HEK293 (cell line): ENCODE measurements at regions not wholly inside any gene's neighbourhood (a gene's known extent, or its start where the extent isn't known, plus 50 kb on each side); places are given as distances from the start of the nearest gene placed in this dataset.

Experiments
- CTCF ChIA-PET: fragments of 350-600 bp; formaldehyde crosslinking; extraction: SDS; loops from one replicate; lab custom pipeline; 2021; ENCODE audit warnings: antibody characterized with exemption; lab: Yijun Ruan, JAX
- POLR2A ChIA-PET: fragments of 300-600 bp; formaldehyde crosslinking; extraction: SDS; loops from one replicate; lab custom pipeline; 2020; ENCODE audit warnings: antibody characterized with exemption, inconsistent platforms; lab: Yijun Ruan, JAX
- H3K27ac ChIP-seq: fragments of 200-500 bp; sonication (Bioruptor generic); 2 replicates; pipeline ENCODE4 v1.5.1; 2014; ENCODE audit warnings: low read depth, low read length, control low read depth, inconsistent platforms; ENCODE audit errors: extremely low read depth
- H3K36me3 ChIP-seq, 2 experiments: fragments of 200-500 bp in 1 of 2; sonication (Bioruptor generic) in 1 of 2; 1 replicate in 1 of 2; 2 replicates in 1 of 2; pipeline ENCODE4 v1.5.1; 2014 to 2017; ENCODE audit warnings: inconsistent platforms in 2 of 2, low read length in 2 of 2; ENCODE audit not compliant: control insufficient read depth in 2 of 2, insufficient read depth in 1 of 2
- H3K4me1 ChIP-seq: fragments of 200-500 bp; sonication (Bioruptor generic); 2 replicates; pipeline ENCODE4 v1.5.1; 2014; ENCODE audit warnings: mild to moderate bottlenecking, low read length, inconsistent platforms; ENCODE audit not compliant: control insufficient read depth, insufficient read depth
- H3K4me3 ChIP-seq: 2 replicates; pipeline ENCODE4 v1.5.1; 2011; ENCODE audit warnings: low read depth, mild to moderate bottlenecking, control low read depth, low read length, moderate library complexity
- H3K9me3 ChIP-seq: fragments of 200-500 bp; sonication (Bioruptor generic); 2 replicates; pipeline ENCODE4 v1.5.1; 2014; ENCODE audit warnings: low read depth, low read length, inconsistent platforms; ENCODE audit not compliant: control insufficient read depth, insufficient read depth
- IKZF3 ChIP-seq: fragments of 450-650 bp; IDR thresholded peaks from 2 replicates; pipeline ENCODE4 v1.5.0; 2018; ENCODE audit warnings: missing biosample characterization, mild to moderate bottlenecking, missing genetic modification characterization, moderate library complexity
- KLF7 ChIP-seq: fragments of 450-650 bp; formaldehyde crosslinking; IDR thresholded peaks from 2 replicates; pipeline ENCODE4 v1.5.1; 2016; ENCODE audit warnings: missing biosample characterization, missing genetic modification characterization, borderline replicate concordance
- KLF8 ChIP-seq: fragments of 450-650 bp; formaldehyde crosslinking; IDR thresholded peaks from 2 replicates; pipeline ENCODE4 v1.5.1; 2016; ENCODE audit warnings: missing biosample characterization, missing genetic modification characterization
- MZF1 ChIP-seq: fragments of 450-650 bp; formaldehyde crosslinking; IDR thresholded peaks from 2 replicates; pipeline ENCODE4 v1.5.1; 2017; ENCODE audit warnings: missing biosample characterization, missing genetic modification characterization, borderline replicate concordance
- REPIN1 ChIP-seq: fragments of 450-650 bp; formaldehyde crosslinking; IDR thresholded peaks from 2 replicates; pipeline ENCODE4 v1.5.1; 2017; ENCODE audit warnings: missing biosample characterization, missing genetic modification characterization, low read depth
- SCRT1 ChIP-seq: fragments of 450-650 bp; formaldehyde crosslinking; IDR thresholded peaks from 2 replicates; pipeline ENCODE4 v1.5.1; 2016; ENCODE audit warnings: missing biosample characterization, missing genetic modification characterization, borderline replicate concordance
- ZBTB48 ChIP-seq: fragments of 450-650 bp; formaldehyde crosslinking; IDR thresholded peaks from 2 replicates; pipeline ENCODE4 v1.5.1; 2016; ENCODE audit warnings: missing biosample characterization, missing genetic modification characterization
- ZBTB8A ChIP-seq: fragments of 450-650 bp; formaldehyde crosslinking; IDR thresholded peaks from 2 replicates; pipeline ENCODE4 v1.5.1; 2016; ENCODE audit warnings: missing biosample characterization, missing genetic modification characterization
- ZEB2 ChIP-seq: fragments of 450-650 bp; formaldehyde crosslinking; IDR thresholded peaks from 2 replicates; pipeline ENCODE4 v1.5.1; 2016; ENCODE audit warnings: missing biosample characterization, missing genetic modification characterization
- ZFP37 ChIP-seq: fragments of 450-650 bp; formaldehyde crosslinking; IDR thresholded peaks from 2 replicates; pipeline ENCODE4 v1.5.1; 2016; ENCODE audit warnings: missing biosample characterization, missing genetic modification characterization
- ZNF132 ChIP-seq: fragments of 450-650 bp; formaldehyde crosslinking; IDR thresholded peaks from 2 replicates; pipeline ENCODE4 v1.5.1; 2017; ENCODE audit warnings: missing biosample characterization, missing genetic modification characterization, borderline replicate concordance
- ZNF324 ChIP-seq: fragments of 450-650 bp; formaldehyde crosslinking; IDR thresholded peaks from 2 replicates; pipeline ENCODE4 v1.5.1; 2016; ENCODE audit warnings: missing biosample characterization, missing genetic modification characterization
- ZNF391 ChIP-seq: fragments of 450-650 bp; formaldehyde crosslinking; IDR thresholded peaks from 2 replicates; pipeline ENCODE4 v1.5.1; 2016; ENCODE audit warnings: low read depth, missing biosample characterization, missing genetic modification characterization, borderline replicate concordance
- ZNF473 ChIP-seq: fragments of 450-650 bp; formaldehyde crosslinking; IDR thresholded peaks from 2 replicates; pipeline ENCODE4 v1.5.1; 2017; ENCODE audit warnings: missing biosample characterization, missing genetic modification characterization
- ZNF624 ChIP-seq: fragments of 450-650 bp; formaldehyde crosslinking; IDR thresholded peaks from 2 replicates; pipeline ENCODE4 v1.5.1; 2017; ENCODE audit warnings: missing biosample characterization, missing genetic modification characterization
- ZNF658 ChIP-seq: fragments of 450-650 bp; formaldehyde crosslinking; IDR thresholded peaks from 2 replicates; pipeline ENCODE4; 2016; ENCODE audit warnings: missing biosample characterization, missing genetic modification characterization
- ZNF660 ChIP-seq: fragments of 450-650 bp; IDR thresholded peaks from 2 replicates; pipeline ENCODE4 v1.5.1; 2018; ENCODE audit warnings: missing biosample characterization, mild to moderate bottlenecking, missing genetic modification characterization
- ZNF707 ChIP-seq: fragments of 450-650 bp; formaldehyde crosslinking; IDR thresholded peaks from 2 replicates; pipeline ENCODE4 v1.5.1; 2016; ENCODE audit warnings: missing biosample characterization, missing genetic modification characterization
- ZNF791 ChIP-seq: fragments of 450-650 bp; formaldehyde crosslinking; IDR thresholded peaks from 2 replicates; pipeline ENCODE4 v1.5.1; 2016; ENCODE audit warnings: missing biosample characterization, missing genetic modification characterization
- TF ChIP-seq, protein P1 (sequence below): fragments of 450-650 bp; formaldehyde crosslinking; IDR thresholded peaks from 2 replicates; pipeline ENCODE4 v1.5.1; 2017; ENCODE audit warnings: missing biosample characterization, missing genetic modification characterization
- TF ChIP-seq, protein P2 (sequence below): fragments of 450-650 bp; formaldehyde crosslinking; IDR thresholded peaks from 2 replicates; pipeline ENCODE4 v1.5.1; 2017; ENCODE audit warnings: missing biosample characterization, missing genetic modification characterization
- TF ChIP-seq, protein P3 (sequence below): fragments of 450-650 bp; formaldehyde crosslinking; IDR thresholded peaks from 2 replicates; pipeline ENCODE4 v1.5.1; 2017; ENCODE audit warnings: missing biosample characterization, mild to moderate bottlenecking, missing genetic modification characterization, moderate library complexity
- TF ChIP-seq, protein P4 (sequence below): fragments of 450-650 bp; formaldehyde crosslinking; IDR thresholded peaks from 2 replicates; pipeline ENCODE4 v1.5.1; 2017; ENCODE audit warnings: missing biosample characterization, missing genetic modification characterization
- TF ChIP-seq, protein P5 (sequence below): fragments of 450-650 bp; formaldehyde crosslinking; optimal IDR thresholded peaks from 2 replicates; pipeline ENCODE3; 2016; ENCODE audit warnings: missing biosample characterization, mild to moderate bottlenecking, missing genetic modification characterization
- TF ChIP-seq, protein P6 (sequence below): fragments of 450-650 bp; formaldehyde crosslinking; IDR thresholded peaks from 2 replicates; pipeline ENCODE4 v1.5.1; 2016; ENCODE audit warnings: missing biosample characterization, missing genetic modification characterization
- TF ChIP-seq, protein P7 (sequence below): fragments of 450-650 bp; formaldehyde crosslinking; IDR thresholded peaks from 2 replicates; pipeline ENCODE4 v1.5.1; 2016; ENCODE audit warnings: missing biosample characterization, missing genetic modification characterization, borderline replicate concordance

DNA sequence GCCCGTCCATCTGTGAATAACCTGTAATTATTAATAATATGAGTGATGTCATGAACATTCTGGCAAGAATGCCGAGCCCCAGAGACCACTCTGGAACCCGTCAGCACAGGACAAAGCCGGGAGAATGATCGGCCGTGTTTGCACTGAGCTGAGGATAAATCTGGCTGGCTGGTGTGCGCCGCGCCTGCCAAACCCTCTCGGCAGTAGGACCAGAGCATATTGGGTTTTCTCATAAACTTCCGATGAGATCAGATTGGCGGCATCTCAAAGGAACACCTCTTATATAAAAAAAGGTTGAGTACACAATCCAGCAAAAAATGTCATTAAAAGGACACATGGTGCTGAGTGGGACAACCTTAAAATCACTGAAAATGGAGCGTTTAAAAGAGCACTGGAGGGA, 296.0 kb upstream of the MKI67 start (continued):
- TF ChIP-seq ZBTB8A (no peak), ZNF658 (tag by site-specific recombination) (no peak), ZNF391 (tag by site-specific recombination) (no peak), ZNF473 (no peak), ZBTB48 (tag by site-specific recombination) (no peak), ZNF660 (tag by site-specific recombination) (no peak), IKZF3 (tag by site-specific recombination) (no peak), ZEB2 (no peak), ZNF324 (tag by site-specific recombination) (no peak), ZNF707 (no peak), MZF1 (no peak), REPIN1 (no peak), SCRT1 (tag by site-specific recombination) (no peak)
- TF ChIP-seq, protein P1, sequence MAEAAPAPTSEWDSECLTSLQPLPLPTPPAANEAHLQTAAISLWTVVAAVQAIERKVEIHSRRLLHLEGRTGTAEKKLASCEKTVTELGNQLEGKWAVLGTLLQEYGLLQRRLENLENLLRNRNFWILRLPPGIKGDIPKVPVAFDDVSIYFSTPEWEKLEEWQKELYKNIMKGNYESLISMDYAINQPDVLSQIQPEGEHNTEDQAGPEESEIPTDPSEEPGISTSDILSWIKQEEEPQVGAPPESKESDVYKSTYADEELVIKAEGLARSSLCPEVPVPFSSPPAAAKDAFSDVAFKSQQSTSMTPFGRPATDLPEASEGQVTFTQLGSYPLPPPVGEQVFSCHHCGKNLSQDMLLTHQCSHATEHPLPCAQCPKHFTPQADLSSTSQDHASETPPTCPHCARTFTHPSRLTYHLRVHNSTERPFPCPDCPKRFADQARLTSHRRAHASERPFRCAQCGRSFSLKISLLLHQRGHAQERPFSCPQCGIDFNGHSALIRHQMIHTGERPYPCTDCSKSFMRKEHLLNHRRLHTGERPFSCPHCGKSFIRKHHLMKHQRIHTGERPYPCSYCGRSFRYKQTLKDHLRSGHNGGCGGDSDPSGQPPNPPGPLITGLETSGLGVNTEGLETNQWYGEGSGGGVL, result no peak
- TF ChIP-seq, protein P2, sequence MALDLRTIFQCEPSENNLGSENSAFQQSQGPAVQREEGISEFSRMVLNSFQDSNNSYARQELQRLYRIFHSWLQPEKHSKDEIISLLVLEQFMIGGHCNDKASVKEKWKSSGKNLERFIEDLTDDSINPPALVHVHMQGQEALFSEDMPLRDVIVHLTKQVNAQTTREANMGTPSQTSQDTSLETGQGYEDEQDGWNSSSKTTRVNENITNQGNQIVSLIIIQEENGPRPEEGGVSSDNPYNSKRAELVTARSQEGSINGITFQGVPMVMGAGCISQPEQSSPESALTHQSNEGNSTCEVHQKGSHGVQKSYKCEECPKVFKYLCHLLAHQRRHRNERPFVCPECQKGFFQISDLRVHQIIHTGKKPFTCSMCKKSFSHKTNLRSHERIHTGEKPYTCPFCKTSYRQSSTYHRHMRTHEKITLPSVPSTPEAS (tag by site-specific recombination), result no peak
- TF ChIP-seq, all 188 proteins: peak for 0

DNA sequence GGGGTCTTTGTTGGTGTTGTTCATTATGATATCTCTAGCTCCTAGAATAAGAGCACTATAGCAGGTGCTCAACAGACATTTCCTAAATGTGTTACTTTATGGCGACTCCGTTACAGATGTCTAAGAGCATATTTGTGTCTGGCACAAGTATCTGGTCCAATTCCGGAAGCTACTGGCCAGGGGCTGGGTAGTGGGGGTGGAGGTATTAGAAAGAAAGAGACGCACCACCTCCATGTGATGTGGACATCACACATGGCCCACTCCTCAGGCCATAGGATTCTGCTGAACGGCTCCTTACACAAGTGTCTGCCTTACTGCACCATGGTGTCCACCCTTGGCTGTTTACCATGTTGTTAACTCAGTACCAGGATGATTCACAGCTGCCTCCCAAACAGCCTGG, 296.8 kb upstream of the MKI67 start:
- Histone ChIP-seq H3K27ac (no peak overlapping the region), H3K4me3 (no peak overlapping the region), H3K4me1 (no peaks in the 10 kb centered on the region), H3K9me3 (no peaks in the 10 kb centered on the region), H3K36me3 (no peaks in the 10 kb centered on the region)
- POLR2A ChIA-PET, result no interaction called here
- CTCF ChIA-PET, result no interaction called here
- no peak for TF ChIP-seq ZNF791 (tag by site-specific recombination)
- TF ChIP-seq ZNF132 (tag by site-specific recombination), result no peak
- TF ChIP-seq, protein P3, sequence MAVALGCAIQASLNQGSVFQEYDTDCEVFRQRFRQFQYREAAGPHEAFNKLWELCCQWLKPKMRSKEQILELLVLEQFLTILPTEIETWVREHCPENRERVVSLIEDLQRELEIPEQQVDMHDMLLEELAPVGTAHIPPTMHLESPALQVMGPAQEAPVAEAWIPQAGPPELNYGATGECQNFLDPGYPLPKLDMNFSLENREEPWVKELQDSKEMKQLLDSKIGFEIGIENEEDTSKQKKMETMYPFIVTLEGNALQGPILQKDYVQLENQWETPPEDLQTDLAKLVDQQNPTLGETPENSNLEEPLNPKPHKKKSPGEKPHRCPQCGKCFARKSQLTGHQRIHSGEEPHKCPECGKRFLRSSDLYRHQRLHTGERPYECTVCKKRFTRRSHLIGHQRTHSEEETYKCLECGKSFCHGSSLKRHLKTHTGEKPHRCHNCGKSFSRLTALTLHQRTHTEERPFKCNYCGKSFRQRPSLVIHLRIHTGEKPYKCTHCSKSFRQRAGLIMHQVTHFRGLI, result no peak
- no peak for TF ChIP-seq ZFP37 (tag by site-specific recombination)
- no peak for TF ChIP-seq KLF8 (tag by site-specific recombination)
- TF ChIP-seq, protein P4, sequence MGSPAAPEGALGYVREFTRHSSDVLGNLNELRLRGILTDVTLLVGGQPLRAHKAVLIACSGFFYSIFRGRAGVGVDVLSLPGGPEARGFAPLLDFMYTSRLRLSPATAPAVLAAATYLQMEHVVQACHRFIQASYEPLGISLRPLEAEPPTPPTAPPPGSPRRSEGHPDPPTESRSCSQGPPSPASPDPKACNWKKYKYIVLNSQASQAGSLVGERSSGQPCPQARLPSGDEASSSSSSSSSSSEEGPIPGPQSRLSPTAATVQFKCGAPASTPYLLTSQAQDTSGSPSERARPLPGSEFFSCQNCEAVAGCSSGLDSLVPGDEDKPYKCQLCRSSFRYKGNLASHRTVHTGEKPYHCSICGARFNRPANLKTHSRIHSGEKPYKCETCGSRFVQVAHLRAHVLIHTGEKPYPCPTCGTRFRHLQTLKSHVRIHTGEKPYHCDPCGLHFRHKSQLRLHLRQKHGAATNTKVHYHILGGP (tag by site-specific recombination), result no peak
- TF ChIP-seq KLF7 (tag by site-specific recombination), result no peak
- TF ChIP-seq, protein P5, sequence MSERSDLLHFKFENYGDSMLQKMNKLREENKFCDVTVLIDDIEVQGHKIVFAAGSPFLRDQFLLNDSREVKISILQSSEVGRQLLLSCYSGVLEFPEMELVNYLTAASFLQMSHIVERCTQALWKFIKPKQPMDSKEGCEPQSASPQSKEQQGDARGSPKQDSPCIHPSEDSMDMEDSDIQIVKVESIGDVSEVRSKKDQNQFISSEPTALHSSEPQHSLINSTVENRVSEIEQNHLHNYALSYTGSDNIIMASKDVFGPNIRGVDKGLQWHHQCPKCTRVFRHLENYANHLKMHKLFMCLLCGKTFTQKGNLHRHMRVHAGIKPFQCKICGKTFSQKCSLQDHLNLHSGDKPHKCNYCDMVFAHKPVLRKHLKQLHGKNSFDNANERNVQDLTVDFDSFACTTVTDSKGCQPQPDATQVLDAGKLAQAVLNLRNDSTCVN (tag by site-specific recombination), result no peak
- no peak for TF ChIP-seq ZNF624 (tag by site-specific recombination)
- TF ChIP-seq, protein P6, sequence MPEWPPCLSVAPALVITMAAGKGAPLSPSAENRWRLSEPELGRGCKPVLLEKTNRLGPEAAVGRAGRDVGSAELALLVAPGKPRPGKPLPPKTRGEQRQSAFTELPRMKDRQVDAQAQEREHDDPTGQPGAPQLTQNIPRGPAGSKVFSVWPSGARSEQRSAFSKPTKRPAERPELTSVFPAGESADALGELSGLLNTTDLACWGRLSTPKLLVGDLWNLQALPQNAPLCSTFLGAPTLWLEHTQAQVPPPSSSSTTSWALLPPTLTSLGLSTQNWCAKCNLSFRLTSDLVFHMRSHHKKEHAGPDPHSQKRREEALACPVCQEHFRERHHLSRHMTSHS (tag by site-specific recombination), result no peak
- TF ChIP-seq, protein P7, sequence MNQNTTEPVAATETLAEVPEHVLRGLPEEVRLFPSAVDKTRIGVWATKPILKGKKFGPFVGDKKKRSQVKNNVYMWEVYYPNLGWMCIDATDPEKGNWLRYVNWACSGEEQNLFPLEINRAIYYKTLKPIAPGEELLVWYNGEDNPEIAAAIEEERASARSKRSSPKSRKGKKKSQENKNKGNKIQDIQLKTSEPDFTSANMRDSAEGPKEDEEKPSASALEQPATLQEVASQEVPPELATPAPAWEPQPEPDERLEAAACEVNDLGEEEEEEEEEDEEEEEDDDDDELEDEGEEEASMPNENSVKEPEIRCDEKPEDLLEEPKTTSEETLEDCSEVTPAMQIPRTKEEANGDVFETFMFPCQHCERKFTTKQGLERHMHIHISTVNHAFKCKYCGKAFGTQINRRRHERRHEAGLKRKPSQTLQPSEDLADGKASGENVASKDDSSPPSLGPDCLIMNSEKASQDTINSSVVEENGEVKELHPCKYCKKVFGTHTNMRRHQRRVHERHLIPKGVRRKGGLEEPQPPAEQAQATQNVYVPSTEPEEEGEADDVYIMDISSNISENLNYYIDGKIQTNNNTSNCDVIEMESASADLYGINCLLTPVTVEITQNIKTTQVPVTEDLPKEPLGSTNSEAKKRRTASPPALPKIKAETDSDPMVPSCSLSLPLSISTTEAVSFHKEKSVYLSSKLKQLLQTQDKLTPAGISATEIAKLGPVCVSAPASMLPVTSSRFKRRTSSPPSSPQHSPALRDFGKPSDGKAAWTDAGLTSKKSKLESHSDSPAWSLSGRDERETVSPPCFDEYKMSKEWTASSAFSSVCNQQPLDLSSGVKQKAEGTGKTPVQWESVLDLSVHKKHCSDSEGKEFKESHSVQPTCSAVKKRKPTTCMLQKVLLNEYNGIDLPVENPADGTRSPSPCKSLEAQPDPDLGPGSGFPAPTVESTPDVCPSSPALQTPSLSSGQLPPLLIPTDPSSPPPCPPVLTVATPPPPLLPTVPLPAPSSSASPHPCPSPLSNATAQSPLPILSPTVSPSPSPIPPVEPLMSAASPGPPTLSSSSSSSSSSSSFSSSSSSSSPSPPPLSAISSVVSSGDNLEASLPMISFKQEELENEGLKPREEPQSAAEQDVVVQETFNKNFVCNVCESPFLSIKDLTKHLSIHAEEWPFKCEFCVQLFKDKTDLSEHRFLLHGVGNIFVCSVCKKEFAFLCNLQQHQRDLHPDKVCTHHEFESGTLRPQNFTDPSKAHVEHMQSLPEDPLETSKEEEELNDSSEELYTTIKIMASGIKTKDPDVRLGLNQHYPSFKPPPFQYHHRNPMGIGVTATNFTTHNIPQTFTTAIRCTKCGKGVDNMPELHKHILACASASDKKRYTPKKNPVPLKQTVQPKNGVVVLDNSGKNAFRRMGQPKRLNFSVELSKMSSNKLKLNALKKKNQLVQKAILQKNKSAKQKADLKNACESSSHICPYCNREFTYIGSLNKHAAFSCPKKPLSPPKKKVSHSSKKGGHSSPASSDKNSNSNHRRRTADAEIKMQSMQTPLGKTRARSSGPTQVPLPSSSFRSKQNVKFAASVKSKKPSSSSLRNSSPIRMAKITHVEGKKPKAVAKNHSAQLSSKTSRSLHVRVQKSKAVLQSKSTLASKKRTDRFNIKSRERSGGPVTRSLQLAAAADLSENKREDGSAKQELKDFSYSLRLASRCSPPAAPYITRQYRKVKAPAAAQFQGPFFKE (tag by site-specific recombination), result no peak
